T-helper 1 cell (primary cell): ENCODE measurements at regions not wholly inside any gene's neighbourhood (a gene's known extent, or its start where the extent isn't known, plus 50 kb on each side); places are given as distances from the start of the nearest gene placed in this dataset.

ENCODE experiments used
- DNase-seq, 5 donors: peaks; one replicate each; pipeline ENCODE4 v3.0.0-alpha.2; 2012 to 2020

DNA sequence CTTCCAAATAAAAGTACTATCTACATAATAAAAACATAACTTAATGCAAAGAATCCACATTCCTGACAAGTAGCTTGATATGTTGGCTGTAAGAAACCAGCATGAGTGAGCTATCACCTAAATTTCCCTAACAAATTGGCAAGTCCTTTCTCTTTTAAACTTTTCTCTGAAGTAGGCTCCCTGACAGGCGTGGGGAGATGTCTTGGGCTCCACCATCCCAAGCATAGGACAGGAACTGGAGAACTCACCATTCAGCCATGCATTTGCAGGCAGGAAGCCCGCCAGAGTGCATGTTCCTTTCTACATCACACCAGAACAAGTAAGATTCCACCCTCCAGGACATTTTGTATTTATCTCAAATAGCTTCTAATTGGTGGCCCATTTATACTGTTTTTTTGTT, 921.9 kb upstream of the CELF4 start:
- DNase-seq: no peak

DNA sequence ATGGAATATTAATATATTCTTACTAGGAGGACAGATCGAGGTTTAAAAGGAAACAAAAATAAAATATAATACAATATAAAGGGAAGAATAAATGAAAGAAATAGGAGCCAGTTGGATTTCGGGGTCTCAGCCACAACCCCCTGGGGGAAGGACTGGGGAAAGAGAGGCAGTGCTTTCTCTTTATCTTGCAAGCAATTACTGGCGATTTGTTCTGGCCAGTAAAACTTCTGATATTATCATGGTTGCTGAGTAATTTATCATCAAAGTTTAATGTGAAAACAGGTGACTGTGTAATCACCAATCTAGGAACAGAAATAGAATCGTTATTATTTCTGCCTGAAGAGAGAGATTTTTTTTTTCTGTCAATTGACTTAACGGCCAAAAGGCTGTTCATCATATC, 917.7 kb upstream of the CELF4 start:
- no peak for DNase-seq

DNA sequence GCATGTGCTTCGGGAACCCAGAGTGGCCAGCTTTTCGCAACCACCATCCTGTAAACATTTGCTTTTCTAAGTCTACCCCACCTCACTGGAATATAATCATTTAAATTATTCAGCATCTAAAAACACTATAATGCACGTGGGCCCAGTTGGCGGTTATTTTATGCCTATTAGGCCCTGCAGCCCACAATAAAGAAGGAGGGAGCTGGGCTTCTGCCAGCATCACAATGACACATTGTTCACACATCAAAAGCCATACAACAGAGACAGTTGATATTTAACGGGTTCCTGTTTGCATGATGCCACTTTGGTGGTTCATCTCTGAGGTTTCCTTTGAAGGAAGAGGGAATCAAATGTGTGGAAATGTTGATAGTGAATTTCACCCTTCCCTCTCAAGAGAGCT, 916.0 kb upstream of the CELF4 start:
- DNase-seq: no peak

DNA sequence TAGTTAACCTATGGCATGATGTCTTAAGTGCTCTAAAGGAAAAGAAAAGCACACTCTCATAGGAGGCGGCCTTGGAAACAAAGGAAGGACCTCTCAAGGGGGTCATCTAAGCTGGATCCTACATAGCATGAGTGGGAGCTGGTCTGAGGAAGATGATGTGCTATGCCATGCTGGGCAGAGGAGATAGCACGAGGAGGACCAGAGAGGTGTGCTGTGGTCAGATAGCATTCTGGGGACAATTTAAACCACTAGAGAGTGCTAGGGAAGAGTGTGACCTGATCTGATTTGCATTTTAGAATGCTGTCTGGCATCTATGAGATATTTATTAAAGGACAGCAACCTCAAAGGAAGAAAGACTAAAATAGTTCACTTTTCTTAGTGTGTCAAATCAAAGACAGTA, 910.1 kb upstream of the CELF4 start:
- DNase-seq: no peak

DNA sequence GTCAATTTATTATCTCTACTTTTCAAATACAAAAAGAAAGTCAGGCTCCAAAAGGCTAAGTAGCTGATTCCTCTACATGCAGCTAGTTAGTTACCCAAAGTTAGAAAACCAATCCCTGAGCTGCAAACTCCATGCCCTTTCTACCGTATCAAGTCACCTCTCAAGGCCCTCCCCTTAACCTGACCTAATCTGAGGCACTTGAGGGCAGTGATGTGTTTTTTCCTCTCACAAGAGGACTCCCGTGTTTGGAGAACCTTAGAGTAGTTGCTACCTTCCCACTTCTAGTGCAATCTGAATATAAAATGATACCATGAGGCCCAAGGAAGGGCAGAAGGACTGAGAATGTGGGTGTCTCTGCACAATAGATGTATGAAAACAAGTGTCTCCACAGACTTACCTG, 907.9 kb upstream of the CELF4 start:
- no peak for DNase-seq

- DNase-seq: no peak
These were observed 904.8 kb upstream of the CELF4 start for GRCh38 chr18:38470421-38470820.

GRCh38 chr18:38466426-38466825, 900.8 kb upstream of the CELF4 start:
- no peak for DNase-seq

- no peak for DNase-seq
These were observed 898.4 kb upstream of the CELF4 start for GRCh38 chr18:38464024-38464423.

GRCh38 chr18:38460657-38461056, 895.1 kb upstream of the CELF4 start:
- no peak for DNase-seq

DNA sequence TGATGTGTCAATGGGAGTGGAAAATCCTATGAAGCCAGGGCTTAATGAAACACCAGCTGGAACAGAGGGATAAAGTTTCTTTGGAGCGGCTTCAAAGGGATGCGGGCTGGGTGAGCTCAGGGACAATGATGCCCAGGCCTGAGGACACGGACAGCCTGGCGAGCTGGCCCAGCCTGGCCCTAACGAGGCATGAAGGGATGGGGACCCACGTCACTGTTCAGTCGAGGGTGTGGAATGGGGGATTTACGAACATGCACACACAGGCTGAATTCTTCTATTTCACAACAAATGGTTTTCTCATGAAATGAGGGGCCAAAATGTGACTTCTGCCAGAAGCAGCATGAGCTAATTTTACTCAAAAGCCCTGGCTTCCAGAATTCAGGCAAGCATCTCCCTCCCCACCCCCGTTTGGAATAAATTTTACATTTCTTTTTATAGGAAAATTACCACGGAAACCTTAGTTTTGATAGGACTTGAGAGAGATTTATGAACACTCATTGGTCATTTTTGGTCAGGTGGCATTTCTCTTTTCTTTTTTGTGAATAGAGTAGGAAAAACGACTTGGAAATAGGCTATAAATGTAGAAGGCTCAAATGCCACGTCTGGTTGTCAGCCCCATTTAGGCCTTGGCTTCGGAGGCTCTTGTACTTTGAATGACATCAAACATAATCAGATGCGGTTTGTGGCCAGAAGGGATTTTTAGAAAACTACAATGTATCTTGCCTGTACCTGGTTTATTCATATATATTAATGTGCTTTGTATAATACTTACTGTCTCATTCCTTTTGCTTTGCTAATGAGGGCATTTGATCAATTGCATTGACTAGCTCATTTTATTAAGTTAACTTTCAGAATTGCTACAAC, 893.8 kb upstream of the CELF4 start:
- no peak for DNase-seq

- DNase-seq: no peak
These were observed 893.1 kb upstream of the CELF4 start for GRCh38 chr18:38458698-38459097.

- DNase-seq: no peak
These were observed 890.7 kb upstream of the CELF4 start for GRCh38 chr18:38456253-38456652.

GRCh38 chr18:38454764-38455469, 889.3 kb upstream of the CELF4 start:
- no peak for DNase-seq

- DNase-seq: no peak
These were observed 888.3 kb upstream of the CELF4 start for GRCh38 chr18:38453880-38454279.

- no peak for DNase-seq
These were observed 885.3 kb upstream of the CELF4 start for GRCh38 chr18:38450876-38451275.

DNA sequence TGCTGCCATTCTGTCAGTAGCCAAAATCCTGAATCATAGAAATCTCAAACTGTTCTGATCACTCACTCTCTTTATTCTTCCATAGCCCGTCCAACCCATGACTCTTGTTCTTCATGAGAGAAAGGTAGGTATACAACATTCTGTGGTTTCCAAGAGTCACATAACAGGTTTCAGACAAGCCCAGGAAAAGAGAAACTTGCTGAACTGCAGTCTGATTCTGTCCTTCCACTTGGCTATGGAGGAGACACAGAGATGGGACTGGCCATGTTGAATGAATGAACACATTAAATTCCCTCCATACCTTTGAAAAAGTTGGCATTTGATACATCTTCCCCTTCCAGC, 880.2 kb upstream of the CELF4 start:
- DNase-seq: no peak

DNA sequence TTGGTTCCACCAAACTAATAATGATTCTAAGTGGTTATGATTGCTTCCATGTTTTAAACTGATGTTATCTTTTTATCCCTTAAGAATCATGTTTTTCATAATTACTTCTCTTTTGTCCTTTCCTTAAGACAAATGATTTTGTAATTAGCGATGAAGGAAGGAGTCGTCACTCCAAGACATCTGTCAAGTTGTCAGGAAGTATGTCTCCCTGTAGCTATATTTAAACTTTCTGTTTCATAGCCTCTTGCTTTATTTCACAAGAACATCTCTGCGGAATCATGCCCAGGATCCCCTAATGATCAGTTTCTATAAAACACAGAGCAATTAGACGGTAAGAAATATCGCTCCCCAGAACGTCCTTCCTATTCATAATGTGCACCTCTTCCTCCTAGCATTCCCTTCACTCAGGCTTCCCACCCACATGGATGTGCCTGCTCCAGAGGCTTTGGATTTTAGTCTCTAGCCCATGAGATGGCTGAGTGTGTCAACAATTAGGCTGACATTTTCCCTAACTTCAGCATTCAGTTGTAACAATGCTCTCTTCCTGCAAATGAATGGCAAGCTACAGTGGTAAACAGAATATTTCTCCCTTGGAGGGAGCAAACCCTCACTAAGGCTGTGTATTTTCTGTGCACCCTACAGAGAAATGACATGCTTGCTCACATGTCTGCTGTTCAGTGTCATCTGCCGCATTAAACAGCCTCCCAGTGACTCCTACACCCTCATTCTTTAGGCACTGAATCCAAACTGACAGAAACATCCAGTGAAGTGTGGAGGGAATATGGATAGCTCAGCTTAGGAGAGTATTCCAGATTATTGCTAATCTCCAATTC, 879.6 kb upstream of the CELF4 start:
- DNase-seq: no peak

- no peak for DNase-seq
These were observed 862.1 kb upstream of the CELF4 start for GRCh38 chr18:38427736-38428135.

DNA sequence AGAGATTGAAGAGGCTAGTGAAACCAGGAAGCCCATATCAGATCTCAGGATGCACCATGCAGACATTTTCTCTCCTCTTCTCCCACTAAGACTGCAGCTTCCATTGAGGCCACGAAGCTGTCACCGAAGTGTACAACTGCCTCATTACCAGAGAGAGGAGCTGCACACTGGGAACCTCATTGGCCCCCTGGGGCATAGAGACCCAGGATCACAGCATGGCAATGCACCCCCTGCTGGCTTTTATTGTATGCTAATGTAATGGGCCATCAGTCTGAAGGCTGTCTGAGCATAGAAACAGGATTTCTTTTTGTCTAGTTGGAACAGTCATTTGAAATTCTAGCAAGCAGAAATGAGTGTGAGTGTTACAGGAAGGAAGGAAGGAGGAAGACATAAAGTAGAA, 861.6 kb upstream of the CELF4 start:
- no peak for DNase-seq

DNA sequence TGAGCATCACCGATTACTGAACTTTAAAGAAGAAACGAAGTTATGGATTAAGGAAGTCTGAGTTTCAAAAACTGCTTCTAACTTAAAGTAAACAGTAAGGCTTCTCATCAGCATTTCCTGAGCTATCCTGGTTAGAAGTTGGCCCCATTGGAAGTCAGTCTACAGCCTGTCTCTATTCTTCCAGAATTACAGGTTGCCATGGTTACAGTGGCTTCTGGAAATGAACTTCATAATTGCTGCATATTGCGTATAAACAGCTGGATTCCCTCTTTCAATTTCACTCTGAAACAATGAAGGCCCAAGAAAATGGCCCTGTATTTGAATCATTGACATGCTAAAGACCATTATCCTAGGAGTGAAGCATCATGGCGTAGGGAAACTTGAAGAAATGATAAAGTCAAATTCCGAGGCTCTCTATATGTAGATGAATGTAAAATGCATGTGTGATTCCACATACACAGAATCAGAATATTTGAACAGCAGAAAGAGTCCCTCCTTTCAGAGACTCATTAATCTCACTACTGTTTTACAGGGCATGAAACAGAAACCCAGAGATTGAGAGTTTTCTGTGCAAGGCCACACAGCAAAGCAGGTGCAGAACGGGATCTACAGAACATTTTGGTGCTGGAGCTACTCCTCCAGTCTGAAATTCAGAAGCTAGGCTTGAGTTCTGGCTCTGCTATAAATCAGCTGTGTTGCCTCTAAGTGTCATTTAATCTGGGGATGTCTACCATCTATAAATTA, 856.4 kb upstream of the CELF4 start:
- DNase-seq: no peak

- no peak for DNase-seq
These were observed 855.4 kb upstream of the CELF4 start for GRCh38 chr18:38421021-38421420.

DNA sequence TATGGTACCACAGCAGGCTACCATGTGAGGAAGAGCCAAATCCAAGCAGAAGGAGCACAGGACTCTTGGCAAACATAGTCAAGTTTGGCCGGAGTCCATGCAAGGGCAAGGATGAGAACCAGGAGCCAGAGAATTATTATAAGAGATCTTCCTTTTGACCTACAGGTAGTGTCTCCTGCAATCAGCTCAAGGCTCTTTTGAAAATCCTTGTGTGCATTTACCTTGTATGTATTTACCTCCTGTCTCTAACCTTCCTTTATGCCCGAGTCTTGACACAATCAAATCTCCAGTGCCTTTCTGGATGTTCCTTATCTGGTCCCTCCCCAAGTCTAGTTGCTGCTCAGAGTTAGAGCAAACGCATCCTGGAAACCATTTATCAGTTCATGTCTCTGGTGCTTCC, 855.0 kb upstream of the CELF4 start:
- no peak for DNase-seq

- DNase-seq: no peak
These were observed 850.2 kb upstream of the CELF4 start for GRCh38 chr18:38415811-38416210.
